ENCODE measurements at regions not wholly inside any gene's neighbourhood (a gene's known extent, or its start where the extent isn't known, plus 50 kb on each side); places are given as distances from the start of the nearest gene placed in this dataset.

DNA sequence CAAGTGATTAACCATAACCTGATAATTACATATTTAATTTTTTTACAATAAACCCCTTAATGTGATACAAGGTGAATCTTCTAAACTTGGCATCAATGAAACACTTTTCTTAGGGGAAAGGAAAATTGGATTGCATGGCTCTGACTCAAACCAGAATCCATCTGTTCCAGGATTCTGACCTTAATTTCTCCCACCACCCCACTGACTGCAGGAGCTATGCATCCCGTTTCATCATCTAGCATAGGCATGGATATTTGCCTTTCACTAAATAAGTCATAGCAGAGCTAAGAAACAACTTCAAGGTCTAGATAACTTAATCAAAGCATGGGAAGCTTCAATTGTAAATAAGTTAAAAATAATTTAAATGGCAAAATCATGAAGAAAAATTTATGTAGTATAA lies 156.3 kb downstream of the BTC start (continued):
- no peak for TF ChIP-seq PRDM15 (CRISPR knock-in tag; IDR thresholded peaks at IDR 0.05)
- TF ChIP-seq, protein P1, sequence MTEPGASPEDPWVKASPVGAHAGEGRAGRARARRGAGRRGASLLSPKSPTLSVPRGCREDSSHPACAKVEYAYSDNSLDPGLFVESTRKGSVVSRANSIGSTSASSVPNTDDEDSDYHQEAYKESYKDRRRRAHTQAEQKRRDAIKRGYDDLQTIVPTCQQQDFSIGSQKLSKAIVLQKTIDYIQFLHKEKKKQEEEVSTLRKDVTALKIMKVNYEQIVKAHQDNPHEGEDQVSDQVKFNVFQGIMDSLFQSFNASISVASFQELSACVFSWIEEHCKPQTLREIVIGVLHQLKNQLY (CRISPR knock-in tag; IDR thresholded peaks at IDR 0.05), result no peak
- TF ChIP-seq, protein P2, sequence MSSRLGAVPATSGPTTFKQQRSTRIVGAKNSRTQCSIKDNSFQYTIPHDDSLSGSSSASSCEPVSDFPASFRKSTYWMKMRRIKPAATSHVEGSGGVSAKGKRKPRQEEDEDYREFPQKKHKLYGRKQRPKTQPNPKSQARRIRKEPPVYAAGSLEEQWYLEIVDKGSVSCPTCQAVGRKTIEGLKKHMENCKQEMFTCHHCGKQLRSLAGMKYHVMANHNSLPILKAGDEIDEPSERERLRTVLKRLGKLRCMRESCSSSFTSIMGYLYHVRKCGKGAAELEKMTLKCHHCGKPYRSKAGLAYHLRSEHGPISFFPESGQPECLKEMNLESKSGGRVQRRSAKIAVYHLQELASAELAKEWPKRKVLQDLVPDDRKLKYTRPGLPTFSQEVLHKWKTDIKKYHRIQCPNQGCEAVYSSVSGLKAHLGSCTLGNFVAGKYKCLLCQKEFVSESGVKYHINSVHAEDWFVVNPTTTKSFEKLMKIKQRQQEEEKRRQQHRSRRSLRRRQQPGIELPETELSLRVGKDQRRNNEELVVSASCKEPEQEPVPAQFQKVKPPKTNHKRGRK (CRISPR knock-in tag; IDR thresholded peaks at IDR 0.05; ENCODE audit: borderline replicate concordance), result no peak
- TF ChIP-seq NR2C2 (CRISPR knock-in tag; IDR thresholded peaks at IDR 0.05), result no peak

DNA sequence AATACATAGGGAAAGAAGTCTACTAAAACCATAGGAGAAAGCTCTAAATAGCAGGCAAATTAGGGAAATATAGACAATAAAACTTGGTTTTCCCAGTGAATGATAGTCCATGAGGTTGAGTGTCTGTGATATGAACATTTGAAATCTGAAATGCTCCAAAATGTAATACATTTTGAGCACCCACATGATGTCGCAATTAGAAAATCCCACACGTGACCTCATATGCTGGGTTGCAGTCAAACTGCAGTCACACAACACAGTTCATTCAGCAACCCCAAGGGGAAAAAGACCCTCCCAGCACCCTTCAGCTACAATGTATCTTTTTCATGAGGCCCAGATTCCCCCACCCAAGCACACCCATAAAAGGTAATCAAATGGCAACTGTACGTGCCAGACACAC lies 155.6 kb downstream of the BTC start:
- TF ChIP-seq ZNF396 (CRISPR knock-in tag; IDR thresholded peaks at IDR 0.05; ENCODE audit: borderline replicate concordance) (no peak), TP53 (CRISPR knock-in tag; IDR thresholded peaks at IDR 0.05) (no peak)
- H3K4me3 Mint-ChIP-seq, result no peak overlapping the region
- CTCF ChIA-PET, result interaction anchor here (0.6 to 1.3 kb wide), 2 partner anchors 37 to 408 kb away, joined by 3 to 4 read pairs; no protein-coding TSS in a partner anchor
- H3K27ac Mint-ChIP-seq, result no peak overlapping the region
- no peaks in the 10 kb centered on the region for H3K36me3 Mint-ChIP-seq
- DNase-seq (ENCODE audit: low spot score), result no peak
- ATAC-seq, result no peak
- H3K27me3 Mint-ChIP-seq (ENCODE audit: low read depth), result no peaks in the 10 kb centered on the region; the same call in 1 of the 2 replicates
- H3K9me3 Mint-ChIP-seq, result no peaks in the 10 kb centered on the region
- POLR2A ChIA-PET, result no interaction called here
- H3K4me1 Mint-ChIP-seq, result 0 out of 2 replicates have a peak, but pooled peaks cover 2% of the 10 kb centered on the region

GRCh38 chr4:74640111-74640903 lies 154.0 kb downstream of the BTC start:
- DNase-seq (ENCODE audit: low spot score) (no peak), ATAC-seq (no peak)
- peaks cover 5% of the 10 kb centered on the region for H3K9me3 Mint-ChIP-seq
- no peaks in the 10 kb centered on the region; the same call in 1 of the 2 replicates for H3K27me3 Mint-ChIP-seq (ENCODE audit: low read depth)
- H3K4me3 Mint-ChIP-seq, result no peak overlapping the region
- H3K36me3 Mint-ChIP-seq, result no peaks in the 10 kb centered on the region
- ChIA-PET CTCF (no interaction called here), POLR2A (no interaction called here)
- no peak overlapping the region for H3K27ac Mint-ChIP-seq
- 0 out of 2 replicates have a peak, but pooled peaks cover 2% of the 10 kb centered on the region for H3K4me1 Mint-ChIP-seq
- no peak for TF ChIP-seq MXD4 (CRISPR knock-in tag; IDR thresholded peaks at IDR 0.05; ENCODE audit: borderline replicate concordance)
- no peak for TF ChIP-seq PREB (CRISPR knock-in tag; IDR thresholded peaks at IDR 0.05; ENCODE audit: borderline replicate concordance)
- TF ChIP-seq SP1 (CRISPR knock-in tag; conservative IDR thresholded peaks at IDR 0.05), result no peak
- no peak for TF ChIP-seq OVOL2 (CRISPR knock-in tag; IDR thresholded peaks at IDR 0.05; ENCODE audit: borderline replicate concordance)
- no peak for TF ChIP-seq NR2C2 (CRISPR knock-in tag; IDR thresholded peaks at IDR 0.05)
- TF ChIP-seq, protein P3, sequence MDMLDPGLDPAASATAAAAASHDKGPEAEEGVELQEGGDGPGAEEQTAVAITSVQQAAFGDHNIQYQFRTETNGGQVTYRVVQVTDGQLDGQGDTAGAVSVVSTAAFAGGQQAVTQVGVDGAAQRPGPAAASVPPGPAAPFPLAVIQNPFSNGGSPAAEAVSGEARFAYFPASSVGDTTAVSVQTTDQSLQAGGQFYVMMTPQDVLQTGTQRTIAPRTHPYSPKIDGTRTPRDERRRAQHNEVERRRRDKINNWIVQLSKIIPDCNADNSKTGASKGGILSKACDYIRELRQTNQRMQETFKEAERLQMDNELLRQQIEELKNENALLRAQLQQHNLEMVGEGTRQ (CRISPR knock-in tag; IDR thresholded peaks at IDR 0.05), result no peak
- TF ChIP-seq TEAD1 (CRISPR knock-in tag; IDR thresholded peaks at IDR 0.05), result no peak
- TF ChIP-seq, protein P4, sequence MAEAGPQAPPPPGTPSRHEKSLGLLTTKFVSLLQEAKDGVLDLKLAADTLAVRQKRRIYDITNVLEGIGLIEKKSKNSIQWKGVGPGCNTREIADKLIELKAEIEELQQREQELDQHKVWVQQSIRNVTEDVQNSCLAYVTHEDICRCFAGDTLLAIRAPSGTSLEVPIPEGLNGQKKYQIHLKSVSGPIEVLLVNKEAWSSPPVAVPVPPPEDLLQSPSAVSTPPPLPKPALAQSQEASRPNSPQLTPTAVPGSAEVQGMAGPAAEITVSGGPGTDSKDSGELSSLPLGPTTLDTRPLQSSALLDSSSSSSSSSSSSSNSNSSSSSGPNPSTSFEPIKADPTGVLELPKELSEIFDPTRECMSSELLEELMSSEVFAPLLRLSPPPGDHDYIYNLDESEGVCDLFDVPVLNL (CRISPR knock-in tag; IDR thresholded peaks at IDR 0.05; ENCODE audit: borderline replicate concordance, low read depth), result no peak
- no peak for TF ChIP-seq TCF7 (CRISPR knock-in tag; IDR thresholded peaks at IDR 0.05; ENCODE audit: low read depth)
- no peak for TF ChIP-seq NFE2L1 (CRISPR knock-in tag; IDR thresholded peaks at IDR 0.05)
- no peak for TF ChIP-seq FOXP4 (CRISPR knock-in tag; IDR thresholded peaks at IDR 0.05)
- no peak for TF ChIP-seq GTF2I (CRISPR knock-in tag; conservative IDR thresholded peaks at IDR 0.05)
